ENCODE measurements at regions not wholly inside any gene's neighbourhood (a gene's known extent, or its start where the extent isn't known, plus 50 kb on each side); places are given as distances from the start of the nearest gene placed in this dataset.

DNA sequence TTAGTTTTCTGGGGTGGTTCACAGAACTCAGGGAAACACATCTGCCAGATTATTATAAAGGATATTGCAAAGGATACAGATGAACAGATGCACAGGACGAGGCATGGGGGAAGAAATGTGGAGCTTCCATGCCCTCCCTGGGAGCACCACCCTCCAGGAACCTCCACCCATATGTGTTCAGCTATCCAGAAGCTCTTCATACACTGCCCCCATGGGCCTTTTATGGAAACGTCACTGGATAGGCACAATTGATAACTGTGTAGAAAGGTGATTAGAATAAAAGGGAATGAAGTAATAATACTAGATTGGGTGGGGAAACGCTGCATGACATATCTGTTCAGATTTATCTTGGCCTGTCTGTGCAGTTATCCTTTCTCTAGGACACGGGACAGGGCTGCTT is 357.9 kb downstream of the HS3ST1 start:
- no peak for TF ChIP-seq CTCF (conservative IDR thresholded peaks at IDR 0.05; ENCODE audit: low read depth, low read length)
- no peak for TF ChIP-seq EZH2 (IDR thresholded peaks at IDR 0.05; ENCODE audit: borderline replicate concordance, low read depth, low read length, poor library complexity, severe bottlenecking)

Data from A673 (cell line).